ENCODE measurements at regions not wholly inside any gene's neighbourhood (a gene's known extent, or its start where the extent isn't known, plus 50 kb on each side); places are given as distances from the start of the nearest gene placed in this dataset.

DNA sequence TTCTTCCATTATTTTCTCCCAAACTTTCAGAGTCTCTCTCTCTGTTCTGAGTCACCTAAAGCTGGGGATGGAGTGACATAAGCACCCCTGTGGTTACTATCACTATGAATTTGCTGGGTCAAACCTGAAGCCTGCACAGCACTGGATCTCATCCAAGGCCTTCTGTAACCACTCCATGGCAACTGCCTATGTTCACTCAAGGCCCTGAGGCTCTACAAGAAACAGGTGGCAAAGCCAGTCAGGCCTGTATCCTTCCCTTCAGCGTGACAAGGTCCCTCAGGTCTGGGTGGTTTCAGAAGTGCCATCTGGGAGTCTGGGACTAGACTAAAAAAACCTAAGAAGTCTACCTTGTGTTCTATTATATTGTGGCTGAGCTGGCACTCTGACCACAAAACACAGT lies 1278.8 kb upstream of the EYS start:
- TF ChIP-seq, protein P1, sequence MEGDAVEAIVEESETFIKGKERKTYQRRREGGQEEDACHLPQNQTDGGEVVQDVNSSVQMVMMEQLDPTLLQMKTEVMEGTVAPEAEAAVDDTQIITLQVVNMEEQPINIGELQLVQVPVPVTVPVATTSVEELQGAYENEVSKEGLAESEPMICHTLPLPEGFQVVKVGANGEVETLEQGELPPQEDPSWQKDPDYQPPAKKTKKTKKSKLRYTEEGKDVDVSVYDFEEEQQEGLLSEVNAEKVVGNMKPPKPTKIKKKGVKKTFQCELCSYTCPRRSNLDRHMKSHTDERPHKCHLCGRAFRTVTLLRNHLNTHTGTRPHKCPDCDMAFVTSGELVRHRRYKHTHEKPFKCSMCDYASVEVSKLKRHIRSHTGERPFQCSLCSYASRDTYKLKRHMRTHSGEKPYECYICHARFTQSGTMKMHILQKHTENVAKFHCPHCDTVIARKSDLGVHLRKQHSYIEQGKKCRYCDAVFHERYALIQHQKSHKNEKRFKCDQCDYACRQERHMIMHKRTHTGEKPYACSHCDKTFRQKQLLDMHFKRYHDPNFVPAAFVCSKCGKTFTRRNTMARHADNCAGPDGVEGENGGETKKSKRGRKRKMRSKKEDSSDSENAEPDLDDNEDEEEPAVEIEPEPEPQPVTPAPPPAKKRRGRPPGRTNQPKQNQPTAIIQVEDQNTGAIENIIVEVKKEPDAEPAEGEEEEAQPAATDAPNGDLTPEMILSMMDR (IDR thresholded peaks at IDR 0.05) = no peak
- no peak for TF ChIP-seq ZFX (IDR thresholded peaks at IDR 0.05; ENCODE audit: borderline replicate concordance)
